Hepatocyte (in vitro differentiated cells): ENCODE measurements at regions not wholly inside any gene's neighbourhood (a gene's known extent, or its start where the extent isn't known, plus 50 kb on each side); places are given as distances from the start of the nearest gene placed in this dataset.

ENCODE experiments used
- CTCF ChIP-seq: fragments of 200-600 bp; sonication (generic); IDR thresholded peaks from 2 replicates; pipeline ENCODE4 v1.5.1; 2016; ENCODE audit warnings: antibody characterized with exemption, mild to moderate bottlenecking; ENCODE audit not compliant: poor library complexity
- EZH2 ChIP-seq: fragments of 200-600 bp; sonication (generic); IDR thresholded peaks from 2 replicates; pipeline ENCODE4 v1.6.1; 2016; ENCODE audit warnings: antibody characterized with exemption, mild to moderate bottlenecking, borderline replicate concordance
- EZH2phosphoT487 ChIP-seq: fragments of 200-600 bp; sonication (generic); IDR thresholded peaks from one replicate; pipeline ENCODE4 v1.6.1; 2018; ENCODE audit warnings: antibody characterized with exemption, mild to moderate bottlenecking, low read depth, moderate library complexity; ENCODE audit not compliant: unreplicated experiment, severe bottlenecking

DNA sequence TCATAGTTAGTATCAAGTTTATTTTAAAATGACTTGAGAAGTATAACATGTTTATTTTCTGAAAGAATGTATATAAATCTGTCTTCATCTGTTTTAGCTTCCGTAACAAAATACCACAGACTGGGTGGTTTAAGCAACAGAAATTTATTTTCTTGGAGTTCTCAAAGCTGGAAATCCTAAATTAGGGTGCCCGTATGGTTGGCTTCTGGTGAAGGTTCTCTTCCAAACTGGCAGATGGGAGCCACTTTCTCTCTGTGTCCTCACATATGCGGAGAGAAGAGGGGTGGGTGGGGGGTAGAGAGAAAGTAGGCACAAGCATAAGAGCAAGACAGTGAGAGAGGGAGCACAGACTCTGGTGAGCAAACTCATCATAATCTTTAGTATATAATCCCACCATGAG lies 142.3 kb downstream of the ZIC1 start:
- no peak for TF ChIP-seq CTCF
- no peak for TF ChIP-seq EZH2
- TF ChIP-seq EZH2phosphoT487, result no peak
